Hepatocyte (in vitro differentiated cells): ENCODE measurements at regions not wholly inside any gene's neighbourhood (a gene's known extent, or its start where the extent isn't known, plus 50 kb on each side); places are given as distances from the start of the nearest gene placed in this dataset.

Source experiments
- DNase-seq: peaks from one replicate; pipeline ENCODE4 v3.0.0-alpha.2; 2016; ENCODE audit warnings: low spot score
- H2AFZ ChIP-seq: fragments of 200-600 bp; sonication (generic); 2 replicates; pipeline ENCODE4 v1.6.0; 2016; ENCODE audit warnings: antibody characterized with exemption, mild to moderate bottlenecking
- H3K27ac ChIP-seq: fragments of 200-600 bp; sonication (generic); 2 replicates; pipeline ENCODE4 v1.5.1; 2016; ENCODE audit warnings: mild to moderate bottlenecking
- H3K27me3 ChIP-seq: fragments of 200-600 bp; sonication (generic); 2 replicates; pipeline ENCODE4 v1.6.1; 2016
- H3K36me3 ChIP-seq: fragments of 200-600 bp; sonication (generic); replicated peaks from 2 replicates; pipeline ENCODE4 v1.5.1; 2016; ENCODE audit warnings: low read depth; ENCODE audit not compliant: insufficient read depth
- H3K4me1 ChIP-seq: fragments of 200-600 bp; sonication (generic); 2 replicates; pipeline ENCODE4 v1.5.1; 2016; ENCODE audit warnings: mild to moderate bottlenecking, moderate library complexity; ENCODE audit not compliant: insufficient read depth
- H3K4me2 ChIP-seq: fragments of 200-600 bp; sonication (generic); 2 replicates; pipeline ENCODE4 v1.6.0; 2016
- H3K4me3 ChIP-seq: fragments of 200-600 bp; sonication (generic); 2 replicates; pipeline ENCODE4 v1.5.1; 2016; ENCODE audit warnings: mild to moderate bottlenecking
- H3K79me2 ChIP-seq: fragments of 200-600 bp; sonication (generic); 2 replicates; pipeline ENCODE4 v1.6.0; 2017; ENCODE audit warnings: mild to moderate bottlenecking
- H3K9me2 ChIP-seq: fragments of 200-600 bp; sonication (generic); replicated peaks from 2 replicates; pipeline ENCODE4 v1.6.0; 2017; ENCODE audit warnings: mild to moderate bottlenecking; ENCODE audit not compliant: insufficient read depth
- H3K9me3 ChIP-seq: fragments of 200-600 bp; sonication (generic); 2 replicates; pipeline ENCODE4 v1.5.1; 2016; ENCODE audit warnings: low read depth, mild to moderate bottlenecking
- H4K20me1 ChIP-seq: fragments of 200-600 bp; sonication (generic); 2 replicates; pipeline ENCODE4 v1.6.0; 2016; ENCODE audit warnings: mild to moderate bottlenecking; ENCODE audit not compliant: insufficient read depth, poor library complexity, severe bottlenecking
- EZH2 ChIP-seq: fragments of 200-600 bp; sonication (generic); IDR thresholded peaks from 2 replicates; pipeline ENCODE4 v1.6.1; 2016; ENCODE audit warnings: antibody characterized with exemption, mild to moderate bottlenecking, borderline replicate concordance
- EZH2phosphoT487 ChIP-seq: fragments of 200-600 bp; sonication (generic); IDR thresholded peaks from one replicate; pipeline ENCODE4 v1.6.1; 2018; ENCODE audit warnings: antibody characterized with exemption, mild to moderate bottlenecking, low read depth, moderate library complexity; ENCODE audit not compliant: unreplicated experiment, severe bottlenecking
- WGBS: methylation state at CpG from one replicate; pipeline ENCODE4 v1.1.6; 2016; ENCODE audit warnings: low lambda C conversion rate; ENCODE audit errors: missing lambda C conversion rate; 5-methylcytosine and 5-hydroxymethylcytosine counted together
- TF ChIP-seq, protein P1 (sequence below): fragments of 200-600 bp; sonication (generic); IDR thresholded peaks from 2 replicates; pipeline ENCODE4 v1.5.1; 2016; ENCODE audit warnings: antibody characterized with exemption, mild to moderate bottlenecking; ENCODE audit not compliant: poor library complexity

- no peak for DNase-seq
- 89% methylated on average over 4 of the region's 4 CpGs for WGBS
- Histone ChIP-seq H2AFZ (no peak overlapping the region), H3K36me3 (no peaks in the 10 kb centered on the region), H4K20me1 (no peaks in the 10 kb centered on the region), H3K79me2 (no peaks in the 10 kb centered on the region), H3K9me2 (no peaks in the 10 kb centered on the region), H3K4me1 (no peaks in the 10 kb centered on the region), H3K27ac (no peak overlapping the region), H3K27me3 (no peaks in the 10 kb centered on the region), H3K9me3 (no peaks in the 10 kb centered on the region), H3K4me3 (no peak overlapping the region), H3K4me2 (no peak overlapping the region)
- TF ChIP-seq EZH2phosphoT487 (no peak), EZH2 (no peak)
- TF ChIP-seq, protein P1, sequence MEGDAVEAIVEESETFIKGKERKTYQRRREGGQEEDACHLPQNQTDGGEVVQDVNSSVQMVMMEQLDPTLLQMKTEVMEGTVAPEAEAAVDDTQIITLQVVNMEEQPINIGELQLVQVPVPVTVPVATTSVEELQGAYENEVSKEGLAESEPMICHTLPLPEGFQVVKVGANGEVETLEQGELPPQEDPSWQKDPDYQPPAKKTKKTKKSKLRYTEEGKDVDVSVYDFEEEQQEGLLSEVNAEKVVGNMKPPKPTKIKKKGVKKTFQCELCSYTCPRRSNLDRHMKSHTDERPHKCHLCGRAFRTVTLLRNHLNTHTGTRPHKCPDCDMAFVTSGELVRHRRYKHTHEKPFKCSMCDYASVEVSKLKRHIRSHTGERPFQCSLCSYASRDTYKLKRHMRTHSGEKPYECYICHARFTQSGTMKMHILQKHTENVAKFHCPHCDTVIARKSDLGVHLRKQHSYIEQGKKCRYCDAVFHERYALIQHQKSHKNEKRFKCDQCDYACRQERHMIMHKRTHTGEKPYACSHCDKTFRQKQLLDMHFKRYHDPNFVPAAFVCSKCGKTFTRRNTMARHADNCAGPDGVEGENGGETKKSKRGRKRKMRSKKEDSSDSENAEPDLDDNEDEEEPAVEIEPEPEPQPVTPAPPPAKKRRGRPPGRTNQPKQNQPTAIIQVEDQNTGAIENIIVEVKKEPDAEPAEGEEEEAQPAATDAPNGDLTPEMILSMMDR = no peak
These were observed 196.4 kb downstream of the SIM1 start for GRCh38 chr6:100268326-100268725.

- Histone ChIP-seq H4K20me1 (no peaks in the 10 kb centered on the region), H3K27me3 (no peaks in the 10 kb centered on the region), H3K9me2 (no peaks in the 10 kb centered on the region), H3K27ac (no peak overlapping the region), H3K79me2 (no peaks in the 10 kb centered on the region), H3K36me3 (no peaks in the 10 kb centered on the region), H3K4me3 (no peak overlapping the region), H2AFZ (no peak overlapping the region), H3K9me3 (no peaks in the 10 kb centered on the region), H3K4me1 (no peaks in the 10 kb centered on the region), H3K4me2 (no peak overlapping the region)
- TF ChIP-seq EZH2phosphoT487 = no peak
- TF ChIP-seq, protein P1 = no peak
- WGBS = 94% methylated on average over 1 of the region's 1 CpG
- no peak for DNase-seq
These were observed 197.0 kb downstream of the SIM1 start for GRCh38 chr6:100267721-100268123.

DNA sequence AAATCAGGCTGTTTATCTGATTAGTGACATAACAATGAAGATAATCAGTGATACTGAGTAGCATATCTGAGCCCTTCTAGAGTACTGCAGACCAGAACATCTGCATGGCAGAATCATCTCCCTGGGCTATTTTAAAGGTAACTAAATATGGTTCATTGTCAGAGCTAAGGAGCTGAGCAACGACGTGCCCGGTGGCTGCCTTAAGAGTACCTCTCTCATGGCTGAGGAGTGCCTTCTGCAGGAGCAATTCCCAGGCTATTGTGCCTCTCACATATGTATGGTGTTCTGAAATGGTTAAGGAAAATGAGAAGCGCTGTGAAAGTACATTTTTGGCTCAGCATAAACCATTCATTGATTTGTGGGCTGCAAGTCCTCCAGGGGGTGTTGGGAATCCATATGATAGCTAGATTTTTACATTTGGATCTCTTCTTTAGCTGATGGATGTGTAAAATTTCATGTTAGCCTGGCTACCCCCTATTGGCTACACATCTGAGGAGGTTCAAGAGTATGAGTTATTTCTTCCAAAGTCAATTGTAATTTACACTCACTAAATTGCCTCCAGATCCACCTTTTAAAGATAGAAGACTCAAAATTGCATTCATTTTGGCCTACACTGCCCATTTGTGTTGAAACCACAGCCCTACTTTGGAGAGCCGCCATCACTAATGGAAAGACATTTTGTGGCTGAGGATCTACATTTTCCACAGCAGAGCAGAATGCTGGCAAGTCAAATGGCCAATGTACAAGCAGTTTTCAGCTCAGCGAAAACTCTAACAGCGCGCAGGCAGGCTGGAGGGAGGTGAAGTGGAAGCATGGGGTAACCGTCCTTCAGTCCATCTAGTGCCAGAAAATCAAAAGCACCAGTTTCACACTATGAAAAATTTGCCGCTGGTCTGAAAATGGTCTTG lies 198.0 kb downstream of the SIM1 start:
- WGBS = 82% methylated on average over 10 of the region's 10 CpGs
- DNase-seq = no peak
- Histone ChIP-seq H4K20me1 (no peaks in the 10 kb centered on the region), H3K36me3 (no peaks in the 10 kb centered on the region), H3K27me3 (no peaks in the 10 kb centered on the region), H3K79me2 (no peaks in the 10 kb centered on the region), H3K4me2 (no peak overlapping the region), H3K27ac (no peak overlapping the region), H2AFZ (no peak overlapping the region), H3K4me1 (no peaks in the 10 kb centered on the region), H3K4me3 (no peak overlapping the region), H3K9me2 (no peaks in the 10 kb centered on the region), H3K9me3 (no peaks in the 10 kb centered on the region)
- no peak for TF ChIP-seq EZH2
- TF ChIP-seq, protein P1 = no peak
- no peak for TF ChIP-seq EZH2phosphoT487
